NCI-H1105 (cell line): ENCODE measurements at regions not wholly inside any gene's neighbourhood (a gene's known extent, or its start where the extent isn't known, plus 50 kb on each side); places are given as distances from the start of the nearest gene placed in this dataset.
"Not testable (repeated sequence)": the region's sequence is repeated elsewhere in the genome, so short reads cannot be mapped to it uniquely, and the experiment has no call there.

Experiments used
- DNase-seq: peaks from one replicate; lab custom pipeline; 2025; lab: John Stamatoyannopoulos, UW

GRCh38 chr4:107468156-107468555 is 251.9 kb downstream of the PAPSS1 start:
- DNase-seq = no peak

- no peak for DNase-seq
These were observed 252.6 kb downstream of the PAPSS1 start for GRCh38 chr4:107467461-107467860.

GRCh38 chr4:107458194-107458593 is 261.8 kb downstream of the PAPSS1 start:
- no peak for DNase-seq

GRCh38 chr4:107453987-107454386 is 266.0 kb downstream of the PAPSS1 start:
- no peak for DNase-seq

- DNase-seq = no peak
These were observed 267.1 kb downstream of the PAPSS1 start for GRCh38 chr4:107452717-107453630.

- DNase-seq = no peak
These were observed 270.2 kb downstream of the PAPSS1 start for GRCh38 chr4:107449611-107450369.

GRCh38 chr4:107442538-107443111 is 277.4 kb downstream of the PAPSS1 start:
- DNase-seq = no peak

- DNase-seq = no peak
These were observed 280.6 kb downstream of the PAPSS1 start for GRCh38 chr4:107439401-107439800.

- DNase-seq = not testable (repeated sequence)
These were observed 283.6 kb downstream of the PAPSS1 start for GRCh38 chr4:107436471-107436870.

GRCh38 chr4:107432451-107432850 is 287.6 kb downstream of the PAPSS1 start:
- peak; percentile 9 for DNase-seq

- no peak for DNase-seq
These were observed 296.2 kb downstream of the PAPSS1 start for GRCh38 chr4:107423677-107424405.

GRCh38 chr4:107419536-107419935 is 300.5 kb downstream of the PAPSS1 start:
- DNase-seq = not testable (repeated sequence)

GRCh38 chr4:107419052-107419451 is 301.0 kb downstream of the PAPSS1 start:
- no peak for DNase-seq

GRCh38 chr4:107415490-107415889 is 304.5 kb downstream of the PAPSS1 start:
- not testable (repeated sequence) for DNase-seq

GRCh38 chr4:107409872-107410271 is 310.2 kb downstream of the PAPSS1 start:
- not testable (repeated sequence) for DNase-seq

- DNase-seq = no peak
These were observed 311.1 kb downstream of the PAPSS1 start for GRCh38 chr4:107408968-107409367.

GRCh38 chr4:107404591-107405300 is 315.3 kb downstream of the PAPSS1 start:
- DNase-seq = no peak

- DNase-seq = no peak
These were observed 317.7 kb downstream of the PAPSS1 start for GRCh38 chr4:107402291-107402690.

- no peak for DNase-seq
These were observed 327.1 kb downstream of the PAPSS1 start for GRCh38 chr4:107392951-107393350.

- DNase-seq = no peak
These were observed 327.7 kb downstream of the PAPSS1 start for GRCh38 chr4:107392380-107392779.

- DNase-seq = no peak
These were observed 328.4 kb downstream of the PAPSS1 start for GRCh38 chr4:107391630-107392028.
